ENCODE measurements at regions not wholly inside any gene's neighbourhood (a gene's known extent, or its start where the extent isn't known, plus 50 kb on each side); places are given as distances from the start of the nearest gene placed in this dataset.

DNA sequence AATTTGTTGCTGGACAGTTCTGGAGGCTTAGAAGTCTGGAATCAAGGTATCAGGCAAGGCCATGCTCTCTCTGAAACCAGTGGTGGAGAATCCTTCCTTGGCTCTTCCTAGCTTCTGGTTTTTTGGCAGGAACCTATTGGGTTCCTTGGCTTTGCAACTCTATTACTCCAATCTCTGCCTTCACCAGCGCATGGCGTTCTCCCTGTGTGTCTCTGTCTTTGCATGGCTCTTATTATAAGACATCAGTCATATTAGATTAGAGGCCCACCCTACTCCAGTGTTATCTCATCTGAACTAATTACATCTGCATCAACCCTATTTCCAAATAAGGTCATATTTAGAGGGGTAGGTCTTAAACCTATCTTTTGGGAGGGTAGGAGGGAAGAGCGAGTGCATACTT is 358.1 kb upstream of the RARB start:
- no peak overlapping the region for H3K9ac ChIP-seq (ENCODE audit: low read length)
- H3K36me3 ChIP-seq (ENCODE audit: control insufficient read depth, insufficient read depth, low read length): no peaks in the 10 kb centered on the region
- H3K4me3 ChIP-seq (ENCODE audit: low read depth, low read length): no peak overlapping the region
- H3K27me3 ChIP-seq (ENCODE audit: control insufficient read depth, insufficient read depth, low read length): no peaks in the 10 kb centered on the region
- no peaks in the 10 kb centered on the region for H3K9me3 ChIP-seq (ENCODE audit: control insufficient read depth, insufficient read depth, low read depth, low read length)
- H3K27ac ChIP-seq (ENCODE audit: low read depth, low read length): no peak overlapping the region
- no peaks in the 10 kb centered on the region for H3K4me1 ChIP-seq (ENCODE audit: control insufficient read depth, insufficient read depth, low read length)

DNA sequence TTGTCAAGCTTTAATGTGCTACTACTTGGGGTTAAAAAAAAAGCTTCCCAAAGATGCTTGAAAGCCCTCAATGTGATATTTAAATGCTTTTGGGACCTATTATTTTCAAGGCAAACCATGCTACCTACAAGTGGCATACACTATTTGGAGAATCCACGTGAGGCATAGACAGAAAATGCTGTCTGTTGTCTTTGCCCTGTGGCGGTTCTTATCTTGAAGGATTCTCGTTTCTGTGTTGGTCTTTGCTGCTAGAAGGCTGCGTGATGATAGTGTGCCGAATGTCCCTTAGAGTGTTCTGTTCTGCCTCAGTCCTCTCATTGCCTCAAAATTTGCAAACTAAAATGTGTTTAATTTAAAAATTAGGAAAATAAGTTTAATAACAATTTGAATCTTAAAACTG is 356.2 kb upstream of the RARB start:
- no peaks in the 10 kb centered on the region for H3K4me1 ChIP-seq (ENCODE audit: control insufficient read depth, insufficient read depth, low read length)
- H3K9me3 ChIP-seq (ENCODE audit: control insufficient read depth, insufficient read depth, low read depth, low read length): no peaks in the 10 kb centered on the region
- no peaks in the 10 kb centered on the region for H3K27me3 ChIP-seq (ENCODE audit: control insufficient read depth, insufficient read depth, low read length)
- H3K9ac ChIP-seq (ENCODE audit: low read length): no peak overlapping the region
- no peak overlapping the region for H3K4me3 ChIP-seq (ENCODE audit: low read depth, low read length)
- H3K36me3 ChIP-seq (ENCODE audit: control insufficient read depth, insufficient read depth, low read length): no peaks in the 10 kb centered on the region
- no peak overlapping the region for H3K27ac ChIP-seq (ENCODE audit: low read depth, low read length)

DNA sequence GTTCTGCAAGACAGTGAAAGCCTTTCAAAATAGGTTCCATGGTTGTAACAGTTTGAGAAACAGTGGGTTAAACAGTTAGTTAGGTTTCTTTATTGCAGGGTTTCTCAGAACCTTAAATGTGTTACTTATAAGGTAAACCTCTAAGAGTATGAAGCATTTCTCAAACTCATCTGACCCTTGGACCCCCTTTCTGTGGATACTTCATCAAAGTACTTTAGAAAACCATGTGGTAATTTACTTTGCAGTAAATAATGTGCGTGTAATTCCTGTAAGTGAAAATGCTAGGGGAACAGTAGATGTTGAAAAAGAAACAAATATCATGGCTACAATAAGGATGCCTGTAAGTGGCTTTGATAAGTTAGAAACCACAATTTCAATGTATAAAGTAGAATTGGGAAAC is 354.6 kb upstream of the RARB start:
- H3K27ac ChIP-seq (ENCODE audit: low read depth, low read length): no peak overlapping the region

DNA sequence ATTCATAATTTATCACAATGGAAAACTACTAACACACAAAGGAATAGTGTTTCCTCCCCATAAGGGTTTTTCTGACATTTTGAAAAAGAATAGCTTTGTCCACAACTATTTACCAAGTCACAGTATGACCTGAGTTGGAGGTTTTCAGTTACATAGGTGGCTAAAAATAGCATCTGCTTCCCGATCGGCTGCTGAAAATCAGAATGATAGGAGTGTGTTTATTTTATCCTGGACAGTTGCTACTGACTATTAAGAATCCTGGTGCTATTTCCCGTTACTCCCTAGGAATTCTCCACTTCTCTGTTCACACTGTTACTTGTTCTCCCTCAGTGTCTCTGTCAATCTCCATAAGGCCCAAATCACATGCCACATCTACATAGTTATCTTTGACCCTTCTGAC is 353.9 kb upstream of the RARB start:
- H3K27ac ChIP-seq (ENCODE audit: low read depth, low read length): no peak overlapping the region

More for the DNA sequence above, 354.6 kb upstream of the RARB start:
- Histone ChIP-seq H3K36me3 (ENCODE audit: control insufficient read depth, insufficient read depth, low read length) (no peaks in the 10 kb centered on the region), H3K27me3 (ENCODE audit: control insufficient read depth, insufficient read depth, low read length) (no peaks in the 10 kb centered on the region), H3K4me1 (ENCODE audit: control insufficient read depth, insufficient read depth, low read length) (no peaks in the 10 kb centered on the region), H3K4me3 (ENCODE audit: low read depth, low read length) (no peak overlapping the region), H3K9me3 (ENCODE audit: control insufficient read depth, insufficient read depth, low read depth, low read length) (no peaks in the 10 kb centered on the region), H3K9ac (ENCODE audit: low read length) (no peak overlapping the region)

DNA sequence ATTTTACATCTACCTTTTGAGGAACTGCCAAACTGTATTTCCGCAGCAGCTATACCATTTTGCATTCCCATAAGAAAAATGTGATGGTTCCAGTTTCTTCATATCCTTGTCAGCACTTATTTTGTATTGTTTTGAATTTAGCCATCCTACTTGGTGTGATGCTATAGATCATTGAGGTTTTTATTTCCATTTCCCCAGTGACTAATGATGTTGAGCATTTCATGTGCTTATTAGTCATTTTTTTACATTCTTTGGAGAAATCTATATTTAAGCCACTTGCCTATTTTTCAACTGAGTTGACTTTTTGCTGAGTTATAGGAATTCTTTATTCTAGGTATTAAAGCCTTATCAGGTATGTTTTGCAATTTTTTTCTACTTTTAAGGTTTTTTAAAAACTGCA is 347.6 kb upstream of the RARB start:
- Histone ChIP-seq H3K9me3 (ENCODE audit: control insufficient read depth, insufficient read depth, low read depth, low read length) (no peaks in the 10 kb centered on the region; the same call in 1 of the 2 replicates), H3K4me3 (ENCODE audit: low read depth, low read length) (no peak overlapping the region), H3K27me3 (ENCODE audit: control insufficient read depth, insufficient read depth, low read length) (no peaks in the 10 kb centered on the region), H3K9ac (ENCODE audit: low read length) (no peak overlapping the region), H3K4me1 (ENCODE audit: control insufficient read depth, insufficient read depth, low read length) (no peaks in the 10 kb centered on the region), H3K27ac (ENCODE audit: low read depth, low read length) (no peak overlapping the region), H3K36me3 (ENCODE audit: control insufficient read depth, insufficient read depth, low read length) (no peaks in the 10 kb centered on the region)

More for the DNA sequence above, 353.9 kb upstream of the RARB start:
- no peak overlapping the region for H3K4me3 ChIP-seq (ENCODE audit: low read depth, low read length)
- no peak overlapping the region for H3K9ac ChIP-seq (ENCODE audit: low read length)
- no peaks in the 10 kb centered on the region for H3K9me3 ChIP-seq (ENCODE audit: control insufficient read depth, insufficient read depth, low read depth, low read length)
- H3K27me3 ChIP-seq (ENCODE audit: control insufficient read depth, insufficient read depth, low read length): no peaks in the 10 kb centered on the region
- no peaks in the 10 kb centered on the region for H3K36me3 ChIP-seq (ENCODE audit: control insufficient read depth, insufficient read depth, low read length)
- no peaks in the 10 kb centered on the region for H3K4me1 ChIP-seq (ENCODE audit: control insufficient read depth, insufficient read depth, low read length)

DNA sequence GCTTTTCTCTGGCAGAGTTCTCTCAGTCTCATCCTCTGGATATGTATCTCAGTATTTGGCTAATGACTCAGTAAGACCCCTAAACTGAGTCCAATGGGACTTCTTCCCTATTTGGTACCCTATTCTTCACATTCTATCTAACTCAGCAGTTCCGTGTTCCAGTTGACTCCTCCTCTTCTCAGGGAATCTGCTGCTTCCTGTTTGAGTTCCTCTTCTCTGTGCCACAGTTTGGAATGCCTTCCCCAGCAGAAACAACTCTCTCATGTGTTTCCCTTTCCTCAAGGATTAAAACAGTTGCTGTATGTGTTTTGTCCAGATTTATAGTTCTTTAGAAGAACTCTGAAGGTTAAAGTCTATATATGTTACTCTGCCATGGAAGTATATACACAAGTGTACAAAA is 344.0 kb upstream of the RARB start:
- H3K27ac ChIP-seq (ENCODE audit: low read depth, low read length): no peak overlapping the region
- H3K4me3 ChIP-seq (ENCODE audit: low read depth, low read length): no peak overlapping the region
- H3K36me3 ChIP-seq (ENCODE audit: control insufficient read depth, insufficient read depth, low read length): no peaks in the 10 kb centered on the region
- peaks cover 6% of the 10 kb centered on the region for H3K9me3 ChIP-seq (ENCODE audit: control insufficient read depth, insufficient read depth, low read depth, low read length)
- peaks cover 7% of the 10 kb centered on the region; the same call in 1 of the 2 replicates for H3K4me1 ChIP-seq (ENCODE audit: control insufficient read depth, insufficient read depth, low read length)
- no peaks in the 10 kb centered on the region for H3K27me3 ChIP-seq (ENCODE audit: control insufficient read depth, insufficient read depth, low read length)
- no peak overlapping the region for H3K9ac ChIP-seq (ENCODE audit: low read length)

DNA sequence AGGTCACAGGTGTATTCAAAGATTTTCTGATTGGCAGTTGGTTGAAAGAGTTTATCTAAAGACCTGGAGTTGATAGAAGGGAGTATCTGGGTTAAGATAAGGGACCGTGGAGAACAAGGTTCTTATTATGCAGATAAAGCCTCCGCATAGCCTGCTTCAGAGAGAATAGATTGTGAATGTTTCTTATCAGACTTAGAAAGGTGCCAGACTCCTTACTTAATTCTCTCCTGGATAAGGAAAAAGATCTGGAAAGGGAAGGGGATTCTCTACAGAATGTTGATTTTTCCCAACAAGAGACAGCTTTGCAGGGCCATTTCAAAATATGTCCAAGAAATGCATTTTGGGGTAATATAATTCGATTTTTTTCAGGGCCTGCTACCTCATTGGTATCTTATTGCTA is 341.3 kb upstream of the RARB start:
- H3K9me3 ChIP-seq (ENCODE audit: control insufficient read depth, insufficient read depth, low read depth, low read length): peaks cover 6% of the 10 kb centered on the region
- H3K36me3 ChIP-seq (ENCODE audit: control insufficient read depth, insufficient read depth, low read length): no peaks in the 10 kb centered on the region
- no peaks in the 10 kb centered on the region for H3K27me3 ChIP-seq (ENCODE audit: control insufficient read depth, insufficient read depth, low read length)
- H3K4me1 ChIP-seq (ENCODE audit: control insufficient read depth, insufficient read depth, low read length): peaks cover 15% of the 10 kb centered on the region
- no peak overlapping the region for H3K27ac ChIP-seq (ENCODE audit: low read depth, low read length)
- no peak overlapping the region for H3K9ac ChIP-seq (ENCODE audit: low read length)
- no peak overlapping the region for H3K4me3 ChIP-seq (ENCODE audit: low read depth, low read length)

DNA sequence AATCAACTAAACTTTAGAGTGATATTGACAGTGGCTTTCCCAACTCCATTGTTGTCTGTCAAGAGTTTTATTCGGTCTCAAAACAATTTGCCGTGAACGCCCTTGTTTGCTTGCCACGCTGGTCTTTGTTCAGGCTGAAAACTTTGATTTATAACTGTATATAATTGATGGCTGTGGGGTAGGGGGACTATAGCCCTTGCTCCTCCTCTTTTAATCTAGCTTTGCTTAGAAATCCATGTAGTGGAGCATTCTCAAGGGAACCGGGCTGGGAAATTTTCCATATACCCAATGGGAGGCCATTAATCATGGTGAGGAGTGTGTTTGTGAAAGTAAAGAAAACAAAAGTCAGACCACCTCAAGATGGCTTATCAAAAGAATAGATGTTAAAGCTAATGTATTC is 339.8 kb upstream of the RARB start:
- Histone ChIP-seq H3K36me3 (ENCODE audit: control insufficient read depth, insufficient read depth, low read length) (no peaks in the 10 kb centered on the region), H3K9ac (ENCODE audit: low read length) (no peak overlapping the region)

DNA sequence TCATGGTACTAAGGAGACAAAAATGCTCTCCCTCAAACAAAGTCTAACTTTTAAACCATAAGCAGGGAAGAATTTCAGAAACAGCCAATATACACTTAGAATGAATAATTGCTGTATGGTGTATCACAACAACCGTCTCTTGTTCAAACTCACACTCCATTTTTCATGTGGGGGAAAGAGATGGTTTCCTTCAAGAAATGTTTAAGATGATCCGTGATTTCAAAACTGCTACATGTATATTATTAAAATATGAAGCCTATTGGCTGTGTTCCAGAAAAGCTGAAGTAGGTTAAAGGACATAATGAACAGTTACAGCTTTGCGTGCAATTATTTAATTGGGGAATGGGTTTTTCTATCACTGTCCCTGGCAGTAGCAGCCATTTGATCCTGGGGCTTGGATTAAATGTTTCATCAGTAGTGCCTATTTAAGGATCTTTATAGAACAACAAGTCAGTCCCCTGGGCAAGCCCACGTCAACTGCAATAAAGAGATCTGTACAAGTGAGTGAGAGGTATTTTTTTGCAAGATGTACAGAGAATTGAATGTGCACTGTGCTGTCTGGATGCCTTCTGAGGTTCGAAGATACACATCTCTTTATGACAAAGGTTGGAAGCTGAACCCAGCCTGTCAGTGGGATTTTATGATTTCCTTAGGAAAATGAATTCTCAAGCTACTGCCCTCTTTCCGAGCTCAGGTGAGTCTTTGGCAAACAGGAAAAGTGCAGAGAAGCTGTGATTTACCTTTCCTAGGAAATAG is 337.2 kb upstream of the RARB start:
- Histone ChIP-seq H3K9me3 (ENCODE audit: control insufficient read depth, insufficient read depth, low read depth, low read length) (peaks cover 3% of the 10 kb centered on the region; the same call in 1 of the 2 replicates), H3K4me3 (ENCODE audit: low read depth, low read length) (no peak overlapping the region), H3K9ac (ENCODE audit: low read length) (no peak overlapping the region), H3K4me1 (ENCODE audit: control insufficient read depth, insufficient read depth, low read length) (peaks cover 20% of the 10 kb centered on the region), H3K27me3 (ENCODE audit: control insufficient read depth, insufficient read depth, low read length) (no peaks in the 10 kb centered on the region), H3K36me3 (ENCODE audit: control insufficient read depth, insufficient read depth, low read length) (no peaks in the 10 kb centered on the region), H3K27ac (ENCODE audit: low read depth, low read length) (no peak overlapping the region)

More for the DNA sequence above, 339.8 kb upstream of the RARB start:
- Histone ChIP-seq H3K9me3 (ENCODE audit: control insufficient read depth, insufficient read depth, low read depth, low read length) (peaks cover 6% of the 10 kb centered on the region), H3K4me1 (ENCODE audit: control insufficient read depth, insufficient read depth, low read length) (peaks cover 17% of the 10 kb centered on the region), H3K4me3 (ENCODE audit: low read depth, low read length) (no peak overlapping the region), H3K27ac (ENCODE audit: low read depth, low read length) (no peak overlapping the region), H3K27me3 (ENCODE audit: control insufficient read depth, insufficient read depth, low read length) (no peaks in the 10 kb centered on the region)

DNA sequence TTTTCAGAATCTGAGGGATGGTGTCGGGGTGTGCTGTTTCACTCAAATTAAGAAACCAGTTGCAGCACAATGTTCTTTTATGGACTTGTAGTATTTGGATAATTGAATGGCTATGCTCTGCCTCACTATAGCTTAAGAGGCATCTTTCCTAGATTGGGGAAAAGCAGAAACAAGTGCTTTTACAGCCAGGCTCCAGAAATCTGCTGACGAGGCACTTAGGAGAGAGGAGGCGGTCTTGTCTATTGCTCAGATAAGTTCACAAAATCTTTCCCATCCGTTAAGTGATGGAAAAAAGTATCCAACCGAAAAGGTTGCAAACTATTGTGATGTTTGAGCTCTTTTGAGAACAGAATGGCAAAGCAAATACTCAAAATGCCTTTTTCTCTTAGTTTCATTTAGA is 336.1 kb upstream of the RARB start:
- H3K36me3 ChIP-seq (ENCODE audit: control insufficient read depth, insufficient read depth, low read length): no peaks in the 10 kb centered on the region
- no peaks in the 10 kb centered on the region for H3K9me3 ChIP-seq (ENCODE audit: control insufficient read depth, insufficient read depth, low read depth, low read length)
- no peak overlapping the region for H3K9ac ChIP-seq (ENCODE audit: low read length)
- no peak overlapping the region for H3K4me3 ChIP-seq (ENCODE audit: low read depth, low read length)
- H3K4me1 ChIP-seq (ENCODE audit: control insufficient read depth, insufficient read depth, low read length): peaks cover 19% of the 10 kb centered on the region
- H3K27ac ChIP-seq (ENCODE audit: low read depth, low read length): no peak overlapping the region
- no peaks in the 10 kb centered on the region for H3K27me3 ChIP-seq (ENCODE audit: control insufficient read depth, insufficient read depth, low read length)

DNA sequence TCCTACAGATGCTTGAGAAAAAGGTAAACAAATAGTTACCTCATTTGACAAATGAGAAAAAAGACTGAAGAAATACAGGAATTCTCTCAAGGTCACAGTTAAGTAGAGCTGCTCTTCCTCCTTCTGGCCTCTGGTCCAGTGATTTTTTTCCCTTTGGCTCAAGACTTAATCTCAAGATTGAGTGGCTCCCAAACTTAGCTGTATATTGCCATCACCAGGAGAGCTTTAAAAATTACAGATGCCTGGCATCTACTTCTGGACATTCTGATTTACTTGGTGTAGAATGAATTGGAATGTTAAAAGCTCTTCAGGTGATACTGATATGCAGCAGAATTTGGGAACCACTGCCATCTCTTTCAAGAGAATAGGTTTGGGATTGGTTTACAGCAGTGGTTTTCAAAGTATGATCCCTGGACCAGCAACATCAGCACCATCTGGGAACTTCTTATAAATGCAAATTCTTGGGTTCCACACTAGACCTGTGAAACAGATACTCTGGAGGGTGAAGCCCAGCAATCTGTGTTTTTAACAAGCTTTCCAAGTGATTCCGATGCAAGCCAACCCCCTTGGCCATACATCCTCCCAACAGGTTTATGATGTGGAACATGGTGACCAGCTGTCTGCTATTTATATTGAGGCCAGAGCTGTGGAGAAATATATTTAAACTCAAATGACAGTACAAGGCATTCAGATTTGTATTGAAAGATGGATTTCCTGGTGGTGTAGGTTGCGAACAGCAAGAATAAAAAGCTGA is 333.0 kb upstream of the RARB start:
- Histone ChIP-seq H3K27ac (ENCODE audit: low read depth, low read length) (no peak overlapping the region), H3K9ac (ENCODE audit: low read length) (no peak overlapping the region), H3K4me1 (ENCODE audit: control insufficient read depth, insufficient read depth, low read length) (peaks cover 5% of the 10 kb centered on the region; the same call in 1 of the 2 replicates), H3K27me3 (ENCODE audit: control insufficient read depth, insufficient read depth, low read length) (no peaks in the 10 kb centered on the region), H3K36me3 (ENCODE audit: control insufficient read depth, insufficient read depth, low read length) (no peaks in the 10 kb centered on the region), H3K4me3 (ENCODE audit: low read depth, low read length) (no peak overlapping the region), H3K9me3 (ENCODE audit: control insufficient read depth, insufficient read depth, low read depth, low read length) (no peaks in the 10 kb centered on the region)

Measured in HUES6 (cell line).